Gastrocnemius medialis (tissue), 4 donors: ENCODE measurements at regions not wholly inside any gene's neighbourhood (a gene's known extent, or its start where the extent isn't known, plus 50 kb on each side); places are given as distances from the start of the nearest gene placed in this dataset.

Experiments used
- CTCF ChIP-seq, 5 experiments: fragments of 450-650 bp in 3 of 5; fragments of 200-600 bp in 2 of 5; sonication (generic) in 2 of 5; IDR thresholded peaks in 4 of 5; conservative IDR thresholded peaks in 1 of 5; 1 replicate in 4 of 5; 2 replicates in 1 of 5; pipeline ENCODE4 v1.5.1; 2016 to 2019; ENCODE audit warnings: antibody characterized with exemption in 5 of 5, mild to moderate bottlenecking in 3 of 5, moderate library complexity in 3 of 5
- POLR2A ChIP-seq, 2 donors: fragments of 450-650 bp; IDR thresholded peaks; one replicate each; pipeline ENCODE4 v1.6.1; 2017; ENCODE audit warnings: antibody characterized with exemption in 2 of 2, mild to moderate bottlenecking in 2 of 2, moderate library complexity in 2 of 2

GRCh38 chr10:131678613-131679012, 222.2 kb upstream of the PPP2R2D start:
- TF ChIP-seq POLR2A (IDR thresholded peaks at IDR 0.05) (no peak), CTCF (IDR thresholded peaks at IDR 0.05 in 4 of 5, conservative IDR thresholded peaks at IDR 0.05 in 1 of 5) (no peak)
